LNCaP clone FGC (cell line): ENCODE measurements at regions not wholly inside any gene's neighbourhood (a gene's known extent, or its start where the extent isn't known, plus 50 kb on each side); places are given as distances from the start of the nearest gene placed in this dataset.
A peak's percentile ranks its signal among the peaks of the same experiment; 100 is the strongest.

Experiments
- DNase-seq: peaks from one replicate; pipeline ENCODE4 v3.0.0-alpha.2; 2011; ENCODE audit warnings: low read depth
- H3K4me3 ChIP-seq: 2 replicates; pipeline ENCODE4 v1.5.1; 2011; ENCODE audit warnings: mild to moderate bottlenecking, low read depth, low read length, control low read depth
- CTCF ChIP-seq: IDR thresholded peaks from 2 replicates; pipeline ENCODE4 v1.5.1; 2012; ENCODE audit warnings: mild to moderate bottlenecking; ENCODE audit not compliant: control insufficient read depth, insufficient read depth; ENCODE audit errors: extremely low read depth

- TF ChIP-seq CTCF, result no peak
- H3K4me3 ChIP-seq, result no peak overlapping the region
- DNase-seq, result no peak
Measured at GRCh38 chr5:56625541-56625940, 189.8 kb upstream of the MAP3K1 start.

GRCh38 chr5:56624751-56625150 lies 190.6 kb upstream of the MAP3K1 start:
- no peak for DNase-seq
- TF ChIP-seq CTCF, result no peak
- H3K4me3 ChIP-seq, result no peak overlapping the region

- DNase-seq, result no peak
- H3K4me3 ChIP-seq, result no peak overlapping the region
- no peak for TF ChIP-seq CTCF
Measured at GRCh38 chr5:56622141-56622540, 193.2 kb upstream of the MAP3K1 start.

DNA sequence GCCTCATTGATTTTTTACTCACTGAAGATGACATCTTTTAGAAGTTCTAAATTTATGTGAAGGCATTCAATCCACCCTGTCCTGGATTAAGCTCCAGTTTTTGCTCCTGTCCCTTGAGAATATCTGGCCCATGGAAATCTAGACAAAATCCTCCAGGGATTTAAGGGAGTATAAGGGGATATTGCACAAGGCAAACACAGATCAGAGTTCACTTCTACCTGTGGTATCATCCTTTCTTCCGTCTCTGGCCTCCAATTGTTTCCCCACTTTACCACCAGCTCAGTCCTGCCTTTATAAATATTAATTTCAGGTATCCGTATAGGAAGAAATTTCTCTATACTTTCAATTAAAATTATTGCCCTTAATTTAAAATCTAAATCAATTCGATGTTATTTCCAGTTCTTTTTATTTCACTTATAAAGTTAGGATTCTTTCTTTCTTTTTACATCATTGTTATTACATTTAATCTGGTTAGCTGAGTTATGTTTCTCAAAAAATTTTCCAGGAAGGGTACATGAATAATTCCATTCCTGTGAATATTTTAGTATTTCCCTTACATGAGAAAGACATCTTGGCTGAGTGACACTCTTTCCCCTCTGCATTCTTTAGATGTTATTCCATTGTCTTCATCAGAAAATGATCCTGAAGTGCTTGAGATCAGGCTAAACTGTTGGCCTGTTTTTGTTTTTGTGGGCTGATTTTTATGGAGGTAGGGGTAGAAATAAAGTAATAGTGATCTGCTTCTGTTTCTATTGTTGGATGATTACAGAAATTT lies 194.3 kb upstream of the MAP3K1 start:
- no peak for DNase-seq
- TF ChIP-seq CTCF, result no peak
- H3K4me3 ChIP-seq, result no peak overlapping the region

GRCh38 chr5:56617998-56618397 lies 197.4 kb upstream of the MAP3K1 start:
- no peak for DNase-seq

DNA sequence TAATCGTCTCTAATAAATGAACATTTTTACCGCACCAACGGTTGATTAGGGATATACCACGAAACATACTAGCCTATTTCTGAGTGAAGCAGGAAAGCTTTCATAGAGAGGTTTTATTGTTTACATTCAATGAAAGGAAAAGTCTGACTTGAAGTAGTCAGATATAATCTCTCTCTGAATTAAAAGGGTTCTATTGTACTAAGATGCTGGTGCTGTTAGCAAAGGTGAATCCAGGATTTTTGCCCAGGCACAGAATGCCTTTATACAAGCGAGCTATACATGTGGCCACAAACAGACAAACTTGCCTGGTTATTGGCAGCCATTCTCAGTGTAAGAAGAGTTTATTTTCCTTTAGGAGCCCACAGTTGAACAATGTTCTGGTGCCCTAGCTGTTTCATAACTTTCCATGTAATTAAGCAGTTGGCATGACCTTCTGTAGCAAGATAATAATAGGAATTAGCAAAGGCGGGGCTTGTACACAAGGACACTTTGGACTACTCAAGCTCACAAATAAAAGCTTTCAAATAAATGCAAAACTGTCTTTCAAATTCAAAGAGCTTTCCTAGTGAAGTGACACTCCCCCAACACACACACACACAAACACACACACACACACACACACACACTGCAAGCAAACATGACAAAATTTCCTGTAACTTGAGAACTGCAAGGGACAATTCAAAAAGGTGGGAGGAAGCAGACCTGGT lies 198.7 kb upstream of the MAP3K1 start:
- DNase-seq, result peak; percentile 50
- TF ChIP-seq CTCF, result no peak
- no peak overlapping the region for H3K4me3 ChIP-seq

More at GRCh38 chr5:56617998-56618397, 197.4 kb upstream of the MAP3K1 start:
- no peak for TF ChIP-seq CTCF
- H3K4me3 ChIP-seq, result no peak overlapping the region
